ENCODE measurements at regions not wholly inside any gene's neighbourhood (a gene's known extent, or its start where the extent isn't known, plus 50 kb on each side); places are given as distances from the start of the nearest gene placed in this dataset.

- DNase-seq (ENCODE audit: insufficient read length, low spot score) = no peak
- no peak for TF ChIP-seq CTCF (IDR thresholded peaks at IDR 0.05; ENCODE audit: insufficient read depth, missing control alignments)
- no peak for FAIRE-seq
Measured at GRCh38 chr12:75953312-75953906, 78.2 kb downstream of the PHLDA1 start.

- DNase-seq (ENCODE audit: insufficient read length, low spot score) = no peak
- no peak for TF ChIP-seq CTCF (IDR thresholded peaks at IDR 0.05; ENCODE audit: insufficient read depth, missing control alignments)
- FAIRE-seq = no peak
Measured at GRCh38 chr12:75951399-75952278, 79.9 kb downstream of the PHLDA1 start.

- FAIRE-seq (no peak), DNase-seq (ENCODE audit: insufficient read length, low spot score) (no peak)
- TF ChIP-seq CTCF (IDR thresholded peaks at IDR 0.05; ENCODE audit: insufficient read depth, missing control alignments) = no peak
Measured at GRCh38 chr12:75947156-75947723, 84.3 kb downstream of the PHLDA1 start.

GRCh38 chr12:75945581-75945980 is 86.0 kb downstream of the PHLDA1 start:
- FAIRE-seq (no peak), DNase-seq (ENCODE audit: insufficient read length, low spot score) (no peak)
- TF ChIP-seq CTCF (IDR thresholded peaks at IDR 0.05; ENCODE audit: insufficient read depth, missing control alignments) = no peak

GRCh38 chr12:75944905-75945432 is 86.6 kb downstream of the PHLDA1 start:
- no peak for TF ChIP-seq CTCF (IDR thresholded peaks at IDR 0.05; ENCODE audit: insufficient read depth, missing control alignments)
- FAIRE-seq = no peak
- no peak for DNase-seq (ENCODE audit: insufficient read length, low spot score)

- DNase-seq (ENCODE audit: insufficient read length, low spot score) (no peak), FAIRE-seq (no peak)
Measured at GRCh38 chr12:75944097-75944904, 87.3 kb downstream of the PHLDA1 start.

More at GRCh38 chr12:75944097-75944904, 87.3 kb downstream of the PHLDA1 start:
- TF ChIP-seq CTCF (IDR thresholded peaks at IDR 0.05; ENCODE audit: insufficient read depth, missing control alignments) = no peak
